DMS 273 (cell line): ENCODE measurements at regions not wholly inside any gene's neighbourhood (a gene's known extent, or its start where the extent isn't known, plus 50 kb on each side); places are given as distances from the start of the nearest gene placed in this dataset.
A peak's percentile ranks its signal among the peaks of the same experiment; 100 is the strongest.
"Not testable (repeated sequence)": the region's sequence is repeated elsewhere in the genome, so short reads cannot be mapped to it uniquely, and the experiment has no call there.

ENCODE experiments used
- DNase-seq: peaks from one replicate; lab custom pipeline; 2025; ENCODE audit not compliant: unreplicated experiment; lab: John Stamatoyannopoulos, UW

GRCh38 chr12:7591531-7591930 is 74.2 kb downstream of the APOBEC1 start:
- no peak for DNase-seq

- DNase-seq = not testable (repeated sequence)
Observed at GRCh38 chr12:7590085-7590484, 75.6 kb downstream of the APOBEC1 start.

GRCh38 chr12:7588742-7589329 is 76.9 kb downstream of the APOBEC1 start:
- peak; percentile 60 for DNase-seq

GRCh38 chr12:7584137-7584536 is 80.6 kb upstream of the CD163 start:
- not testable (repeated sequence) for DNase-seq

GRCh38 chr12:7583471-7583870 is 79.9 kb upstream of the CD163 start:
- DNase-seq = no peak

GRCh38 chr12:7582796-7583195 is 79.2 kb upstream of the CD163 start:
- DNase-seq = no peak

- no peak for DNase-seq
Observed at GRCh38 chr12:7581625-7582024, 78.0 kb upstream of the CD163 start.

GRCh38 chr12:7581046-7581445 is 77.5 kb upstream of the CD163 start:
- DNase-seq = no peak

- DNase-seq = no peak
Observed at GRCh38 chr12:7571257-7571656, 67.7 kb upstream of the CD163 start.

GRCh38 chr12:7557227-7557626 is 53.6 kb upstream of the CD163 start:
- no peak for DNase-seq

- no peak for DNase-seq
Observed at GRCh38 chr12:7555752-7556151, 52.2 kb upstream of the CD163 start.

GRCh38 chr12:7554831-7555230 is 51.3 kb upstream of the CD163 start:
- DNase-seq = not testable (repeated sequence)
